Dendritic cell treated with granulocyte-macrophage colony-stimulating factor and Interleukin-4, amounts not matched to agents 40 ng/mL and 50 ng/mL, for 4 days (primary cell): ENCODE measurements at regions not wholly inside any gene's neighbourhood (a gene's known extent, or its start where the extent isn't known, plus 50 kb on each side); places are given as distances from the start of the nearest gene placed in this dataset.

Experiments
- H3K27ac Mint-ChIP-seq: one replicate; pipeline ENCODE4 v1.8.0; 2022; ENCODE audit warnings: mild to moderate bottlenecking, mixed read lengths
- H3K27me3 Mint-ChIP-seq: one replicate; pipeline ENCODE4 v1.8.0; 2022; ENCODE audit warnings: mild to moderate bottlenecking, mixed read lengths
- H3K36me3 Mint-ChIP-seq: one replicate; pipeline ENCODE4 v1.8.0; 2022; ENCODE audit warnings: low read depth, mixed read lengths
- H3K4me1 Mint-ChIP-seq: one replicate; pipeline ENCODE4 v1.8.0; 2022; ENCODE audit warnings: low read depth, mixed read lengths
- H3K4me3 Mint-ChIP-seq: one replicate; pipeline ENCODE4 v1.8.0; 2022; ENCODE audit warnings: mild to moderate bottlenecking, moderate library complexity, mixed read lengths
- H3K9me3 Mint-ChIP-seq: one replicate; pipeline ENCODE4 v1.8.0; 2022; ENCODE audit warnings: mixed read lengths
- intact Hi-C: fragments of 100-400 bp; cut with micrococcal nuclease; formaldehyde crosslinking; loops from one replicate; pipeline ENCODE4 v1.15.0; 2022

- peaks cover 11% of the 10 kb centered on the region for H3K27me3 Mint-ChIP-seq
- no peaks in the 10 kb centered on the region for H3K36me3 Mint-ChIP-seq
- intact Hi-C loops: no loop called here
- H3K9me3 Mint-ChIP-seq: no peaks in the 10 kb centered on the region
- H3K27ac Mint-ChIP-seq: no peak overlapping the region
- H3K4me1 Mint-ChIP-seq: peaks cover 6% of the 10 kb centered on the region
- no peak overlapping the region for H3K4me3 Mint-ChIP-seq
Observed at GRCh38 chr2:173452416-173452815, 97.7 kb downstream of the CDCA7 start.

DNA sequence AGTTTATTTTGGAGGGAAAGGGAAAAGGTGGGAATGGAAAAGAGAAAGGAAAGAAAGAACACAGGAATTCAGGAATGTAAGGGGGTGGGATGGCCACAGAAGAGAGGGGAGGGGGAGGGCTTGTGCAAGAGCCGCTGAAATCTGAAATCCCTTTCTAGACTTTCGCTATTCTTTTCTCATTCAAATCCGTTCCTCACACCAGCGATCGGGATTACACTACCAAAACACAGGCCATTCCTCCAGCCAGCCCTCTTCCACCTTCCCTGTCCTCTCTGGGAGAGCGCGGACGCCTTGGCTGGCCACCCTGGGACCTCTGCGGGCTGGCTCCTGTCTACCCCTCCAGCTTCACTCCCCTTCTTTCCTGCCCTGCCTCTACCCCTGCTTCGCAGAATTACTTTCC is 102.3 kb downstream of the CDCA7 start:
- intact Hi-C loops: no loop called here
- Mint-ChIP-seq H3K4me1 (no peaks in the 10 kb centered on the region), H3K4me3 (no peak overlapping the region), H3K9me3 (no peaks in the 10 kb centered on the region), H3K36me3 (no peaks in the 10 kb centered on the region), H3K27ac (no peak overlapping the region), H3K27me3 (peaks cover 10% of the 10 kb centered on the region)

DNA sequence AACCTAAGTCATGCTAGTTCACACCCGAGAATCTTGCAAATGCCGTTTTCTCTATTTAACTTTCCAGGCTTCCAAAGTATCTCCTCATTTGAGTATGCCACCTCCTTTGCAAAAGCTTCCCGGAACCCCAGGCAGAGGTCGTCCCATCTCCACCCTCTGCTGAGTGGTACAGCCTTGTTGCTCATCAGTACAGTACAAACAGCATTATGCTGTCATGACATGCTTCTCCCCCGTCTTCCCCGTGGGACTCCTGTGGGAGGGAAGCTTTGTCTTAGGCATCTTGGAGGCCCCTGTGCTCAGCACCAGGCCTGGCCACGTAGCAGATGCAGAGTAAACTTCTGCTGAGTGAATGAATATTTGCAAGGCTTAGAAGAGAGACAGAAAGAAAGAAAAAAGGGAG is 102.7 kb downstream of the CDCA7 start:
- no peaks in the 10 kb centered on the region for H3K36me3 Mint-ChIP-seq
- intact Hi-C loops: no loop called here
- no peaks in the 10 kb centered on the region for H3K4me1 Mint-ChIP-seq
- H3K9me3 Mint-ChIP-seq: no peaks in the 10 kb centered on the region
- H3K27ac Mint-ChIP-seq: no peak overlapping the region
- no peak overlapping the region for H3K4me3 Mint-ChIP-seq
- peaks cover 10% of the 10 kb centered on the region for H3K27me3 Mint-ChIP-seq

GRCh38 chr2:173458991-173459780 is 104.5 kb downstream of the CDCA7 start:
- Mint-ChIP-seq H3K4me1 (no peaks in the 10 kb centered on the region), H3K9me3 (no peaks in the 10 kb centered on the region), H3K4me3 (no peak overlapping the region), H3K27me3 (peaks cover 10% of the 10 kb centered on the region), H3K27ac (no peak overlapping the region), H3K36me3 (no peaks in the 10 kb centered on the region)
- intact Hi-C loops: no loop called here

GRCh38 chr2:173462892-173463840 is 108.5 kb downstream of the CDCA7 start:
- no peaks in the 10 kb centered on the region for H3K9me3 Mint-ChIP-seq
- no peak overlapping the region for H3K4me3 Mint-ChIP-seq
- no peaks in the 10 kb centered on the region for H3K4me1 Mint-ChIP-seq
- H3K27me3 Mint-ChIP-seq: peaks cover 7% of the 10 kb centered on the region
- no peak overlapping the region for H3K27ac Mint-ChIP-seq
- intact Hi-C loops: no loop called here
- H3K36me3 Mint-ChIP-seq: no peaks in the 10 kb centered on the region

GRCh38 chr2:173463846-173464245 is 109.2 kb downstream of the CDCA7 start:
- peaks cover 7% of the 10 kb centered on the region for H3K27me3 Mint-ChIP-seq
- intact Hi-C loops: no loop called here
- H3K27ac Mint-ChIP-seq: no peak overlapping the region
- H3K4me3 Mint-ChIP-seq: no peak overlapping the region
- H3K36me3 Mint-ChIP-seq: no peaks in the 10 kb centered on the region
- no peaks in the 10 kb centered on the region for H3K4me1 Mint-ChIP-seq
- H3K9me3 Mint-ChIP-seq: no peaks in the 10 kb centered on the region

GRCh38 chr2:173467751-173468150 is 113.1 kb downstream of the CDCA7 start:
- intact Hi-C loops: no loop called here
- no peak overlapping the region for H3K4me3 Mint-ChIP-seq
- H3K27me3 Mint-ChIP-seq: peaks cover 6% of the 10 kb centered on the region
- no peaks in the 10 kb centered on the region for H3K4me1 Mint-ChIP-seq
- no peaks in the 10 kb centered on the region for H3K36me3 Mint-ChIP-seq
- H3K9me3 Mint-ChIP-seq: no peaks in the 10 kb centered on the region
- H3K27ac Mint-ChIP-seq: no peak overlapping the region

DNA sequence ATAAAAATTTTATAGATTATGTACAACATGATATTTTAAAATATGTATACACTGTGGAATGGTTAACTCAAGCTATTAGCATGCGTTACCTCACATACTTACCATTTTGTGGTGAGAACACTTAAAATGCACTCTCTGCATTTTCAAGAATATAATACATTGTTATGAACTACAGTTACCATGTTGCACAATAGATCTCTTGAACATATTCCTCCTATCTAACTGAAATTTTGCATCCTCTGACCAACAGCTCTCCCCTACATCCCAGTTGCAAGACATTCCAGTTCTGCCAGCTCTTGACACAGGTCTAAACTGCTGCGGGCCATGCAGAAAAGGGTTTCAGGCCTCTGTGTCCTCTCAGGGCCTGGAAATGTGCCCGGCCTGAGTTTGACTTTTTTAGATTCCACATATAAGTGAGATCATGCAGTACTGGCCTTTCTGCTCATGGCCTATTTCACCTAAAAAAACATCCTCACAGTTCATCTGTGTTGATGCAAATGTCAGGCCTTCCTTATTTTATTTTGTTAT is 113.7 kb downstream of the CDCA7 start:
- H3K36me3 Mint-ChIP-seq: no peaks in the 10 kb centered on the region
- no peak overlapping the region for H3K4me3 Mint-ChIP-seq
- H3K27me3 Mint-ChIP-seq: peaks cover 4% of the 10 kb centered on the region
- no peak overlapping the region for H3K27ac Mint-ChIP-seq
- intact Hi-C loops: no loop called here
- H3K9me3 Mint-ChIP-seq: no peaks in the 10 kb centered on the region
- H3K4me1 Mint-ChIP-seq: no peaks in the 10 kb centered on the region

- Mint-ChIP-seq H3K4me1 (no peaks in the 10 kb centered on the region), H3K27ac (no peak overlapping the region), H3K9me3 (no peaks in the 10 kb centered on the region), H3K36me3 (no peaks in the 10 kb centered on the region), H3K4me3 (no peak overlapping the region), H3K27me3 (peaks cover 7% of the 10 kb centered on the region)
- intact Hi-C loops: no loop called here
Observed at GRCh38 chr2:173472112-173472511, 117.4 kb downstream of the CDCA7 start.

GRCh38 chr2:173483137-173483536 is 128.5 kb downstream of the CDCA7 start:
- H3K36me3 Mint-ChIP-seq: no peaks in the 10 kb centered on the region
- H3K4me1 Mint-ChIP-seq: no peaks in the 10 kb centered on the region
- no peaks in the 10 kb centered on the region for H3K9me3 Mint-ChIP-seq
- no peak overlapping the region for H3K4me3 Mint-ChIP-seq
- H3K27me3 Mint-ChIP-seq: no peaks in the 10 kb centered on the region
- intact Hi-C loops: no loop called here
- H3K27ac Mint-ChIP-seq: no peak overlapping the region

GRCh38 chr2:173488861-173489260 is 134.2 kb downstream of the CDCA7 start:
- Mint-ChIP-seq H3K27ac (no peak overlapping the region), H3K4me1 (no peaks in the 10 kb centered on the region), H3K9me3 (no peaks in the 10 kb centered on the region), H3K36me3 (no peaks in the 10 kb centered on the region), H3K4me3 (no peak overlapping the region), H3K27me3 (peaks cover 4% of the 10 kb centered on the region)
- intact Hi-C loops: no loop called here

GRCh38 chr2:173491418-173491817 is 136.7 kb downstream of the CDCA7 start:
- Mint-ChIP-seq H3K4me1 (no peaks in the 10 kb centered on the region), H3K36me3 (no peaks in the 10 kb centered on the region), H3K27ac (no peak overlapping the region), H3K27me3 (peaks cover 4% of the 10 kb centered on the region), H3K4me3 (no peak overlapping the region), H3K9me3 (no peaks in the 10 kb centered on the region)
- intact Hi-C loops: no loop called here

GRCh38 chr2:173493874-173494273 is 139.2 kb downstream of the CDCA7 start:
- H3K36me3 Mint-ChIP-seq: no peaks in the 10 kb centered on the region
- no peaks in the 10 kb centered on the region for H3K9me3 Mint-ChIP-seq
- H3K4me1 Mint-ChIP-seq: no peaks in the 10 kb centered on the region
- H3K27me3 Mint-ChIP-seq: peaks cover 3% of the 10 kb centered on the region
- H3K4me3 Mint-ChIP-seq: no peak overlapping the region
- no peak overlapping the region for H3K27ac Mint-ChIP-seq
- intact Hi-C loops: no loop called here

DNA sequence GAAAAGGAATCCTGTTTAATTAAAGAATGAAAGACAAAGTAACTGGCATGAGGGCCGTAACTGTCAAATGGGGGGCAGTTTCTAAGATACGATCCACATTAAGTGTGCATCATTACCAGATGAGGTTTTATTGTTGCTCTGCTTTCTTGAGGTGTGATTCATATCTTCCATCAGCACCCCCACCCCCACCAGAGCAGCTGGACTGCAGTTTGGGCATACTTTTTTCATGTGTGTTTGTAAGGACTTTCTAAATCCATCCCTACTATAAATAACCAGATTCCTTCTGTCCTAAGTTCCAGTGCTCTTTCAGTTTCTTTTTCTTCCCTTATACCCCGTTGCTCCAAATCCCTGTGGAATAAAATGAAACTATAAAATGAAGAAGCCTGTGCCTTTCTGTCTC is 142.1 kb downstream of the CDCA7 start:
- Mint-ChIP-seq H3K4me1 (no peaks in the 10 kb centered on the region), H3K9me3 (peaks cover under 1% of the 10 kb centered on the region), H3K27ac (no peak overlapping the region), H3K27me3 (no peaks in the 10 kb centered on the region), H3K36me3 (no peaks in the 10 kb centered on the region), H3K4me3 (no peak overlapping the region)
- intact Hi-C loops: no loop called here
